WTC11 (cell line): ENCODE measurements at regions not wholly inside any gene's neighbourhood (a gene's known extent, or its start where the extent isn't known, plus 50 kb on each side); places are given as distances from the start of the nearest gene placed in this dataset.

Experiments used
- ATAC-seq: fragments of 200-7000 bp; cut with Tn5 transposase; 2 replicates; pipeline ENCODE4 v1.10.0; 2021; ENCODE audit warnings: mild to moderate bottlenecking, moderate library complexity
- CTCF ChIA-PET: fragments of 300-600 bp; sonication (Branson Sonifier 250); formaldehyde crosslinking; loops from one replicate; lab custom pipeline; 2021; ENCODE audit warnings: antibody characterized with exemption; lab: Charles Lee
- POLR2A ChIA-PET: fragments of 350-600 bp; sonication (Branson Sonifier 250); formaldehyde crosslinking; loops from one replicate; lab custom pipeline; 2021; ENCODE audit warnings: antibody characterized with exemption; lab: Charles Lee
- DNase-seq: peaks from one replicate; pipeline ENCODE4 v3.0.0; 2021; ENCODE audit warnings: low spot score
- H3K27ac Mint-ChIP-seq: 2 replicates; pipeline ENCODE4 v1.8.0; 2021; ENCODE audit warnings: mixed read lengths
- H3K27me3 Mint-ChIP-seq: 2 replicates; pipeline ENCODE4 v1.8.0; 2021; ENCODE audit warnings: low read depth, mild to moderate bottlenecking, moderate library complexity, mixed read lengths
- H3K36me3 Mint-ChIP-seq: 2 replicates; pipeline ENCODE4 v1.8.0; 2021; ENCODE audit warnings: mixed read lengths
- H3K4me1 Mint-ChIP-seq: 2 replicates; pipeline ENCODE4 v1.8.0; 2022; ENCODE audit warnings: mixed read lengths
- H3K4me3 Mint-ChIP-seq: 2 replicates; pipeline ENCODE4 v1.8.0; 2021; ENCODE audit warnings: mild to moderate bottlenecking, moderate library complexity, mixed read lengths
- H3K9me3 Mint-ChIP-seq: 2 replicates; pipeline ENCODE4 v1.8.0; 2021; ENCODE audit warnings: mixed read lengths
- CREM ChIP-seq: sonication (generic); formaldehyde crosslinking; IDR thresholded peaks from 2 replicates; pipeline ENCODE4 v1.8.1; 2022; ENCODE audit warnings: mild to moderate bottlenecking, missing genetic modification reagents, moderate library complexity
- ESRRA ChIP-seq: sonication (generic); formaldehyde crosslinking; IDR thresholded peaks from 2 replicates; pipeline ENCODE4 v1.8.1; 2022; ENCODE audit warnings: mild to moderate bottlenecking, missing genetic modification reagents, borderline replicate concordance
- ETV6 ChIP-seq: sonication (generic); formaldehyde crosslinking; IDR thresholded peaks from 2 replicates; pipeline ENCODE4 v1.8.1; 2022; ENCODE audit warnings: mild to moderate bottlenecking, missing genetic modification reagents
- GABPB1 ChIP-seq: sonication (generic); formaldehyde crosslinking; IDR thresholded peaks from 2 replicates; pipeline ENCODE4 v1.8.1; 2023; ENCODE audit warnings: mild to moderate bottlenecking, missing genetic modification reagents
- HMGXB4 ChIP-seq: sonication (generic); formaldehyde crosslinking; IDR thresholded peaks from 2 replicates; pipeline ENCODE4 v1.8.1; 2023; ENCODE audit warnings: mild to moderate bottlenecking, moderate library complexity, missing genetic modification reagents
- KAT7 ChIP-seq: sonication (generic); formaldehyde crosslinking; IDR thresholded peaks from 2 replicates; pipeline ENCODE4 v1.8.1; 2023; ENCODE audit warnings: missing genetic modification reagents, mild to moderate bottlenecking, borderline replicate concordance
- NFATC4 ChIP-seq: fragments of 250-450 bp; sonication (Bioruptor Pico); IDR thresholded peaks from 2 replicates; pipeline ENCODE4 v1.9.0; 2021; ENCODE audit warnings: mild to moderate bottlenecking
- NFE2L1 ChIP-seq: sonication (generic); formaldehyde crosslinking; IDR thresholded peaks from 2 replicates; pipeline ENCODE4 v1.8.1; 2023; ENCODE audit warnings: missing genetic modification reagents
- PRDM15 ChIP-seq: sonication (generic); formaldehyde crosslinking; IDR thresholded peaks from 2 replicates; pipeline ENCODE4 v1.8.0; 2022; ENCODE audit warnings: missing genetic modification reagents
- SOX15 ChIP-seq: fragments of 250-450 bp; sonication (Bioruptor Pico); IDR thresholded peaks from 2 replicates; pipeline ENCODE4 v1.9.0; 2021; ENCODE audit warnings: mild to moderate bottlenecking
- ZBTB43 ChIP-seq: sonication (generic); formaldehyde crosslinking; IDR thresholded peaks from 2 replicates; pipeline ENCODE4 v1.8.1; 2023; ENCODE audit warnings: mild to moderate bottlenecking, missing genetic modification reagents
- ZNF121 ChIP-seq: sonication (generic); formaldehyde crosslinking; IDR thresholded peaks from 2 replicates; pipeline ENCODE4 v1.8.0; 2023; ENCODE audit warnings: missing genetic modification reagents
- ZNF416 ChIP-seq: fragments of 250-450 bp; sonication (Bioruptor Pico); IDR thresholded peaks from 2 replicates; pipeline ENCODE4 v1.9.0; 2021; ENCODE audit warnings: mild to moderate bottlenecking, inconsistent platforms
- ZNF423 ChIP-seq: fragments of 250-450 bp; sonication (Bioruptor Pico); IDR thresholded peaks from 2 replicates; pipeline ENCODE4 v2.1.2; 2022; ENCODE audit warnings: mild to moderate bottlenecking, moderate library complexity
- ZNF671 ChIP-seq: fragments of 250-450 bp; sonication (Bioruptor Pico); IDR thresholded peaks from 2 replicates; pipeline ENCODE4 v1.8.0; 2021; ENCODE audit warnings: mild to moderate bottlenecking
- ZSCAN18 ChIP-seq: fragments of 250-450 bp; sonication (Bioruptor Pico); IDR thresholded peaks from 2 replicates; pipeline ENCODE4 v2.1.2; 2022; ENCODE audit warnings: mild to moderate bottlenecking, moderate library complexity
- TF ChIP-seq, protein P1 (sequence below): sonication (generic); formaldehyde crosslinking; IDR thresholded peaks from 2 replicates; pipeline ENCODE4 v1.8.1; 2022; ENCODE audit warnings: low read depth, missing genetic modification reagents, borderline replicate concordance
- TF ChIP-seq, protein P2 (sequence below): sonication (generic); formaldehyde crosslinking; IDR thresholded peaks from 2 replicates; pipeline ENCODE4 v1.8.1; 2022; ENCODE audit warnings: mild to moderate bottlenecking, moderate library complexity, missing genetic modification reagents
- TF ChIP-seq, protein P3 (sequence below): sonication (generic); formaldehyde crosslinking; IDR thresholded peaks from 2 replicates; pipeline ENCODE4 v1.8.0; 2022; ENCODE audit warnings: mild to moderate bottlenecking, missing genetic modification reagents

GRCh38 chr6:27672113-27672799 is 199.4 kb upstream of the ZNF184 start (continued):
- 0 out of 2 replicates have a peak, but pooled peaks have one; percentile 45 for TF ChIP-seq KAT7 (CRISPR knock-in tag)
- TF ChIP-seq CREM (CRISPR knock-in tag), result peak; percentile 75; the same call in 1 of the 2 replicates
- peak; percentile 75 for TF ChIP-seq GABPB1 (CRISPR knock-in tag)
- TF ChIP-seq ZSCAN18 (CRISPR knock-in tag), result 0 out of 2 replicates have a peak, but pooled peaks have one; percentile 66
- TF ChIP-seq ZNF416 (CRISPR knock-in tag), result peak; percentile 68; the same call in 1 of the 2 replicates
- peak; percentile 65 for TF ChIP-seq ETV6
- TF ChIP-seq ZNF423 (CRISPR knock-in tag), result 0 out of 2 replicates have a peak, but pooled peaks have one; percentile 33
- peak; percentile 92 for TF ChIP-seq ZNF671
- peak; percentile 93; the same call in 1 of the 2 replicates for TF ChIP-seq ZBTB43 (CRISPR knock-in tag)
- TF ChIP-seq, protein P1, sequence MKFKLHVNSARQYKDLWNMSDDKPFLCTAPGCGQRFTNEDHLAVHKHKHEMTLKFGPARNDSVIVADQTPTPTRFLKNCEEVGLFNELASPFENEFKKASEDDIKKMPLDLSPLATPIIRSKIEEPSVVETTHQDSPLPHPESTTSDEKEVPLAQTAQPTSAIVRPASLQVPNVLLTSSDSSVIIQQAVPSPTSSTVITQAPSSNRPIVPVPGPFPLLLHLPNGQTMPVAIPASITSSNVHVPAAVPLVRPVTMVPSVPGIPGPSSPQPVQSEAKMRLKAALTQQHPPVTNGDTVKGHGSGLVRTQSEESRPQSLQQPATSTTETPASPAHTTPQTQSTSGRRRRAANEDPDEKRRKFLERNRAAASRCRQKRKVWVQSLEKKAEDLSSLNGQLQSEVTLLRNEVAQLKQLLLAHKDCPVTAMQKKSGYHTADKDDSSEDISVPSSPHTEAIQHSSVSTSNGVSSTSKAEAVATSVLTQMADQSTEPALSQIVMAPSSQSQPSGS, result no peak
- no peak for TF ChIP-seq ESRRA (CRISPR knock-in tag)
- TF ChIP-seq, protein P2, sequence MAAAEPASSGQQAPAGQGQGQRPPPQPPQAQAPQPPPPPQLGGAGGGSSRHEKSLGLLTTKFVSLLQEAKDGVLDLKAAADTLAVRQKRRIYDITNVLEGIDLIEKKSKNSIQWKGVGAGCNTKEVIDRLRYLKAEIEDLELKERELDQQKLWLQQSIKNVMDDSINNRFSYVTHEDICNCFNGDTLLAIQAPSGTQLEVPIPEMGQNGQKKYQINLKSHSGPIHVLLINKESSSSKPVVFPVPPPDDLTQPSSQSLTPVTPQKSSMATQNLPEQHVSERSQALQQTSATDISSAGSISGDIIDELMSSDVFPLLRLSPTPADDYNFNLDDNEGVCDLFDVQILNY, result no peak
- peak; percentile 91 for TF ChIP-seq NFATC4

DNA sequence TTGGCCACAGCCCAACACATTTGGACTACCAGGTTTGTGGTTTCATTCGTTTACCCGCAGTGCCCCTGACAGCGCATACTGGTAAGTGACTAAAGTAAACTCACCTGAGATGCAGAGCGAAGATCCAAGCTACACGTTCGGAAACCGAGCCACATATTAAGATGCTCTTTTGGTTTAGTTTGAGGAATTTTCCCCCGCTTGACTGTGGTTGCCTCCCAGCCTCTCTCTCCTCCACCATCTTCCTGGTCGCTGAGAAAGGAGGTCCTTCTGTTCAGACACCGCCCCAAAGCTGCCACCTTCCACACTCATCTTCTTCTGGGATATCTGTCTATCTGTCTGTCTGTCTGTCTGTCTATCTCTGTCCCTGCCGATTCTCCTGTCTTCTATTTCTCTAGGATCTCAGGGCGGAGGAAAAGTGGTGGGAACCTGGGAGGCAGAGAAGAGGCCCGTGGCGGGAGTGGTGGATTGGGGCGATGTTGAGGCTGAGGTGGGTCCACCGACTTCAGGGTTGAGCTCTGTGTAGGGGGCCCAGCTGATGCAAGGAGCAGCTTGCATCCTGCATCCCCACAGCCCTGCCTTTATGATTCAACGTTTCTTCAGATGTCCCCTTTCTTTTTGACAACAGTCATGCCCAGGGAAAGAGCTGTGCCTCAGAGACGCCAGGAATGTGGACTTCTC is 196.9 kb upstream of the ZNF184 start:
- CTCF ChIA-PET, result interaction anchor here (0.6 to 1.7 kb wide), 7 partner anchors 18 to 151 kb away, joined by 3 to 13 read pairs (median 4); no protein-coding TSS in a partner anchor
- POLR2A ChIA-PET, result interaction anchor here (1.5 kb wide), 1 partner anchor 18 kb away, joined by 3 read pairs; no protein-coding TSS in a partner anchor
- Mint-ChIP-seq H3K4me1 (peaks cover 24% of the 10 kb centered on the region), H3K27me3 (peaks cover 60% of the 10 kb centered on the region), H3K27ac (0 out of 2 replicates have a peak overlapping the region, but pooled peaks have one; percentile 5), H3K4me3 (peak overlapping the region; percentile 87), H3K9me3 (no peaks in the 10 kb centered on the region), H3K36me3 (no peaks in the 10 kb centered on the region)
- no peak for DNase-seq
- TF ChIP-seq HMGXB4 (CRISPR knock-in tag), result 0 out of 2 replicates have a peak, but pooled peaks have one; percentile 10
- TF ChIP-seq NFE2L1, result no peak
- ATAC-seq, result no peak

DNA sequence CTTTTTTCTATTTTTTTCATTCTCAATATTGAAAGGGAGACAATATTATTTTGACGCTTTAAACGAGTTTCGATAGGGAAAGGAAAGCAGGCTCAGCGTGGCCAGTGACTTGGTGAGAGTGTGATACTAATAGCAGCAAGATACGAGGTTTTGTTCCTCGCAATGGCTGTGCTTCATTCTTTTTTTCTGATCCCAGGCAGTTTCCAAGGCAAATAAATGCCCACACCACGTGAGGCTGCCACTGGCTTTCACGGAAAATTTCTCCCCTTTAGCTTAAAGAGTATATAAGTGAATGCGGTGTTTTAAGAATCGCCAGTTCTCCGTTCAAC is 196.4 kb upstream of the ZNF184 start:
- Mint-ChIP-seq H3K27ac (no peak overlapping the region), H3K27me3 (peaks cover 57% of the 10 kb centered on the region), H3K36me3 (no peaks in the 10 kb centered on the region), H3K4me1 (peaks cover 24% of the 10 kb centered on the region), H3K4me3 (peak overlapping the region; percentile 87), H3K9me3 (no peaks in the 10 kb centered on the region)
- CTCF ChIA-PET, result interaction anchor here (0.6 to 1.7 kb wide), 6 partner anchors 18 to 151 kb away, joined by 3 to 13 read pairs (median 4); no protein-coding TSS in a partner anchor
- POLR2A ChIA-PET, result interaction anchor here (1.5 kb wide), 1 partner anchor 18 kb away, joined by 3 read pairs; no protein-coding TSS in a partner anchor
- no peak for ATAC-seq
- no peak for DNase-seq
- TF ChIP-seq ZNF671 (no peak), PRDM15 (CRISPR knock-in tag) (no peak), SOX15 (CRISPR knock-in tag) (no peak), ZNF121 (no peak)
- TF ChIP-seq, protein P3, sequence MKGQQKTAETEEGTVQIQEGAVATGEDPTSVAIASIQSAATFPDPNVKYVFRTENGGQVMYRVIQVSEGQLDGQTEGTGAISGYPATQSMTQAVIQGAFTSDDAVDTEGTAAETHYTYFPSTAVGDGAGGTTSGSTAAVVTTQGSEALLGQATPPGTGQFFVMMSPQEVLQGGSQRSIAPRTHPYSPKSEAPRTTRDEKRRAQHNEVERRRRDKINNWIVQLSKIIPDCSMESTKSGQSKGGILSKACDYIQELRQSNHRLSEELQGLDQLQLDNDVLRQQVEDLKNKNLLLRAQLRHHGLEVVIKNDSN (CRISPR knock-in tag), result no peak
